ENCODE measurements at regions not wholly inside any gene's neighbourhood (a gene's known extent, or its start where the extent isn't known, plus 50 kb on each side); places are given as distances from the start of the nearest gene placed in this dataset.
"Not testable (repeated sequence)": the region's sequence is repeated elsewhere in the genome, so short reads cannot be mapped to it uniquely, and the experiment has no call there.

GRCh38 chr14:103231376-103232019 lies 102.5 kb upstream of the EIF5 start:
- Histone ChIP-seq H3K36me3 (no peaks in the 10 kb centered on the region), H3K4me1 (no peaks in the 10 kb centered on the region), H3K27me3 (peaks cover 0 to 3% (median 0%) of the 10 kb centered on the region in 3 donors), H3K27ac (no peak overlapping the region), H3K4me3 (no peak overlapping the region), H3K9me3 (no peaks in the 10 kb centered on the region)
- no peak for TF ChIP-seq CTCF (IDR thresholded peaks at IDR 0.05 in 4 of 5, conservative IDR thresholded peaks at IDR 0.05 in 1 of 5)
- in situ Hi-C loops (cut with MboI; ENCODE audit: low sequenced_read_pairs in 4 of 4) (no loop called here), intact Hi-C loops (cut with DNase I; ENCODE audit: low total_unique reads) (no loop called here)
- no peak for DNase-seq
- no peak for ATAC-seq

DNA sequence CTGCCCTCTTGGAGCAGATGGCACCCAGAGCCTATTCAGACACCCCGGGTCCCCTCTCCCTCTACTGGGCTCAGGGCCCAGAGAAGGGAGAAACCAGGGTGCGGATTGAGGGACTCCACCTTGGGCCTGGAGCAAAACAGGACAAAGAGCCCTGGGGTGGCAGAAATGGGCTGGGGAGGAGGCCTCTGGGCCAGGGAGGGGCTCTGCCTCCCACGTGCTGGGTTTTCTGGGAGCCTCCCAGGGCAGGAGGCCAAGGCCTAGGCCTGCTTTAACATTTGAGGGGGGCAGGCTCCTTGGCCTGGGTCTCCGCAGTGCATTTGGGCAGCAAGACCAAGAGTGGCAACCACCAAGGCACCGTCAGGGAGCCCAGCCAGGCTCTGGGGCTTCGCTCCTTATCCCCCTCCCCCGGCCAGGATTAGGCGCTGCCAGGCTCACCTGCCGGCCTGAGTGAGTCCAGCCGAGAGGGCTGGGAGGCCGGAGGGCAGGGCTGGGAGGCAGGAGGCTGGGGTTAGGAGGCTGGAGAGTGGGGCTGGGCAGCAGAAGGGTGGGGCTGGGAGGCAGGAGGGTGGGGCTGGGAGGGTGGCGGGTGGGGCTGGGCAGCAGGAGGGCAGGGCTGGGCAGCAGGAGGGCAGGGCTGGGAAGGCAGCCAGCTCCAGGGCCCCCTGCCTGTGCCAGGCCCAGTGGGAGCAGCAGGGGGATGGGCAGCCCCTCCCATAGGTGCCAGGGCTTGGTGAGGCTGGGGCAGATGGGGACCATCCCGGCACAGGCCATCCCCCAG lies 101.8 kb upstream of the EIF5 start:
- TF ChIP-seq CTCF (IDR thresholded peaks at IDR 0.05 in 4 of 5, conservative IDR thresholded peaks at IDR 0.05 in 1 of 5) (no peak), POLR2A (IDR thresholded peaks at IDR 0.05) (no peak)
- H3K9me3 ChIP-seq, result no peaks in the 10 kb centered on the region
- ATAC-seq, result no peak
- intact Hi-C loops (cut with DNase I; ENCODE audit: low total_unique reads) (no loop called here), in situ Hi-C loops (cut with MboI; ENCODE audit: low sequenced_read_pairs in 4 of 4) (no loop called here)
- no peaks in the 10 kb centered on the region for H3K4me1 ChIP-seq
- no peak for DNase-seq
- H3K27ac ChIP-seq, result no peak overlapping the region
- no peak overlapping the region for H3K4me3 ChIP-seq
- H3K36me3 ChIP-seq, result no peaks in the 10 kb centered on the region
- no peaks in the 10 kb centered on the region for H3K27me3 ChIP-seq

- intact Hi-C loops (cut with DNase I; ENCODE audit: low total_unique reads), result no loop called here
- TF ChIP-seq CTCF (IDR thresholded peaks at IDR 0.05 in 4 of 5, conservative IDR thresholded peaks at IDR 0.05 in 1 of 5) (no peak), POLR2A (IDR thresholded peaks at IDR 0.05) (no peak)
- in situ Hi-C loops (cut with MboI; ENCODE audit: low sequenced_read_pairs in 4 of 4), result no loop called here
- no peak for ATAC-seq
- no peak for DNase-seq
- no peak overlapping the region for H3K27ac ChIP-seq
- no peaks in the 10 kb centered on the region for H3K36me3 ChIP-seq
- no peaks in the 10 kb centered on the region for H3K27me3 ChIP-seq
- no peaks in the 10 kb centered on the region for H3K9me3 ChIP-seq
- H3K4me3 ChIP-seq, result no peak overlapping the region
- no peaks in the 10 kb centered on the region for H3K4me1 ChIP-seq
These were observed 101.2 kb upstream of the EIF5 start for GRCh38 chr14:103232831-103233319.

GRCh38 chr14:103233328-103233727 lies 100.7 kb upstream of the EIF5 start:
- TF ChIP-seq POLR2A (IDR thresholded peaks at IDR 0.05) (no peak), CTCF (IDR thresholded peaks at IDR 0.05 in 4 of 5, conservative IDR thresholded peaks at IDR 0.05 in 1 of 5) (no peak)
- no peaks in the 10 kb centered on the region for H3K4me1 ChIP-seq
- intact Hi-C loops (cut with DNase I; ENCODE audit: low total_unique reads), result no loop called here
- no peaks in the 10 kb centered on the region for H3K9me3 ChIP-seq
- DNase-seq (no peak), ATAC-seq (no peak)
- H3K36me3 ChIP-seq, result no peaks in the 10 kb centered on the region
- H3K4me3 ChIP-seq, result no peak overlapping the region
- no peak overlapping the region for H3K27ac ChIP-seq
- peaks cover 0 to 2% (median 0%) of the 10 kb centered on the region in 3 donors for H3K27me3 ChIP-seq
- in situ Hi-C loops (cut with MboI; ENCODE audit: low sequenced_read_pairs in 4 of 4), result no loop called here

DNA sequence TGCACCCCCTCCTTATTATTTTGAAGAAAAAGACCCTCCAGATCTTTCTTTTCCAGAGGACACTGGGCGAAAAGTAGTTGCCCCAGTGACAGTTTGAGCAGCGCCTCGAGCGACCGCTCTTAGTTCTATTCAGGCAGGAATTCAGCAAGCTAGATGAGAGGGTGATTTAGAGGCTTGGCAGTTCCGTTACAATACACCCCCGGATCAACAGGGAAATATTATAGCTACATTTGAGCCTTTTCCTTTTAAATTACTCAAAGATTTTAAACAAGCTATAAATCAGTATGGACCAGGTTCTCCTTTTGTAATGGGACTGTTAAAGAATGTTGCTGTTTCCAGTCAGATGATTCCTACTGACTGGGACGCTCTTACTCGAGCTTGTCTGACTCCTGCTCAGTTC lies 99.2 kb upstream of the EIF5 start:
- ATAC-seq; intact Hi-C loops (cut with DNase I; ENCODE audit: low total_unique reads); H3K27me3 ChIP-seq; H3K36me3 ChIP-seq; H3K4me1 ChIP-seq; DNase-seq; H3K4me3 ChIP-seq; H3K9me3 ChIP-seq; in situ Hi-C loops (cut with MboI; ENCODE audit: low sequenced_read_pairs in 4 of 4); H3K27ac ChIP-seq: not testable (repeated sequence)

DNA sequence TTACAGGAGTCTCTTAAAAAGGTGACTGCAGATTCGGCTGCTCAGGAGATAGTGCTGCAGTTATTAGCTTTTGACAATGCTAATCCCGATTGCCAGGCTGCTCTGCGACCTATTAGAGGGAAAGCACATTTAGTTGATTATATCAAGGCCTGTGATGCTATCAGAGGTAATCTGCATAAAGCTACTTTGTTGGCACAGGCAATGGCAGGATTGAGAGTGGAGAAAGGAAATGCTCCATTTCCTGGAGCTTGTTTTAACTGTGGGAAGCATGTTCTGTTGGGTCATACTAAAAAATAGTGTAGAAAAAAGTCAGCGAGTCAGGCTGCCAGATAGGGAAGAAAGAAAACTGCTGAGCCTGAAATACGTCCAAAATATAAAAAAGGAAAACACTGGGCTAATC lies 98.5 kb upstream of the EIF5 start:
- H3K9me3 ChIP-seq; DNase-seq; H3K4me1 ChIP-seq; H3K4me3 ChIP-seq; in situ Hi-C loops (cut with MboI; ENCODE audit: low sequenced_read_pairs in 4 of 4); H3K27me3 ChIP-seq; intact Hi-C loops (cut with DNase I; ENCODE audit: low total_unique reads); H3K27ac ChIP-seq; H3K36me3 ChIP-seq; ATAC-seq: not testable (repeated sequence)
